ENCODE measurements at regions not wholly inside any gene's neighbourhood (a gene's known extent, or its start where the extent isn't known, plus 50 kb on each side); places are given as distances from the start of the nearest gene placed in this dataset.
"Not testable (repeated sequence)": the region's sequence is repeated elsewhere in the genome, so short reads cannot be mapped to it uniquely, and the experiment has no call there.

- DNase-seq (ENCODE audit: low read depth): no peak
These were observed 111.9 kb upstream of the PPARGC1A start for GRCh38 chr4:24001486-24002329.

- no peak for DNase-seq (ENCODE audit: low read depth)
These were observed 110.6 kb upstream of the PPARGC1A start for GRCh38 chr4:24000470-24000831.

- DNase-seq (ENCODE audit: low read depth): no peak
These were observed 110.0 kb upstream of the PPARGC1A start for GRCh38 chr4:23999714-24000469.

- DNase-seq (ENCODE audit: low read depth): no peak
These were observed 103.5 kb upstream of the PPARGC1A start for GRCh38 chr4:23993373-23993772.

GRCh38 chr4:23991444-23991843 lies 101.6 kb upstream of the PPARGC1A start:
- no peak for DNase-seq (ENCODE audit: low read depth)

- DNase-seq (ENCODE audit: low read depth): no peak
These were observed 96.4 kb upstream of the PPARGC1A start for GRCh38 chr4:23986270-23986669.

GRCh38 chr4:23981328-23981727 lies 91.5 kb upstream of the PPARGC1A start:
- DNase-seq (ENCODE audit: low read depth): no peak

- no peak for DNase-seq (ENCODE audit: low read depth)
These were observed 89.7 kb upstream of the PPARGC1A start for GRCh38 chr4:23979534-23979933.

GRCh38 chr4:23978002-23978401 lies 88.2 kb upstream of the PPARGC1A start:
- DNase-seq (ENCODE audit: low read depth): no peak

GRCh38 chr4:23976423-23976822 lies 86.6 kb upstream of the PPARGC1A start:
- DNase-seq (ENCODE audit: low read depth): no peak

GRCh38 chr4:23973308-23973855 lies 83.5 kb upstream of the PPARGC1A start:
- no peak for DNase-seq (ENCODE audit: low read depth)

- no peak for DNase-seq (ENCODE audit: low read depth)
These were observed 83.0 kb upstream of the PPARGC1A start for GRCh38 chr4:23972805-23973204.

- no peak for DNase-seq (ENCODE audit: low read depth)
These were observed 82.3 kb upstream of the PPARGC1A start for GRCh38 chr4:23972187-23972586.

- DNase-seq (ENCODE audit: low read depth): no peak
These were observed 80.5 kb upstream of the PPARGC1A start for GRCh38 chr4:23970201-23970850.

- DNase-seq (ENCODE audit: low read depth): no peak
These were observed 79.8 kb upstream of the PPARGC1A start for GRCh38 chr4:23969635-23970145.

GRCh38 chr4:23967281-23967680 lies 77.4 kb upstream of the PPARGC1A start:
- DNase-seq (ENCODE audit: low read depth): no peak

- no peak for DNase-seq (ENCODE audit: low read depth)
These were observed 76.9 kb upstream of the PPARGC1A start for GRCh38 chr4:23966725-23967124.

GRCh38 chr4:23962462-23962861 lies 72.6 kb upstream of the PPARGC1A start:
- no peak for DNase-seq (ENCODE audit: low read depth)

GRCh38 chr4:23961395-23961794 lies 71.5 kb upstream of the PPARGC1A start:
- DNase-seq (ENCODE audit: low read depth): not testable (repeated sequence)

- no peak for DNase-seq (ENCODE audit: low read depth)
These were observed 69.7 kb upstream of the PPARGC1A start for GRCh38 chr4:23959396-23960148.

- no peak for DNase-seq (ENCODE audit: low read depth)
These were observed 68.9 kb upstream of the PPARGC1A start for GRCh38 chr4:23958749-23959148.

- no peak for DNase-seq (ENCODE audit: low read depth)
These were observed 67.6 kb upstream of the PPARGC1A start for GRCh38 chr4:23957465-23957864.

Measured in non-pigmented ciliary epithelial cell (primary cell).